ENCODE measurements at regions not wholly inside any gene's neighbourhood (a gene's known extent, or its start where the extent isn't known, plus 50 kb on each side); places are given as distances from the start of the nearest gene placed in this dataset.

DNA sequence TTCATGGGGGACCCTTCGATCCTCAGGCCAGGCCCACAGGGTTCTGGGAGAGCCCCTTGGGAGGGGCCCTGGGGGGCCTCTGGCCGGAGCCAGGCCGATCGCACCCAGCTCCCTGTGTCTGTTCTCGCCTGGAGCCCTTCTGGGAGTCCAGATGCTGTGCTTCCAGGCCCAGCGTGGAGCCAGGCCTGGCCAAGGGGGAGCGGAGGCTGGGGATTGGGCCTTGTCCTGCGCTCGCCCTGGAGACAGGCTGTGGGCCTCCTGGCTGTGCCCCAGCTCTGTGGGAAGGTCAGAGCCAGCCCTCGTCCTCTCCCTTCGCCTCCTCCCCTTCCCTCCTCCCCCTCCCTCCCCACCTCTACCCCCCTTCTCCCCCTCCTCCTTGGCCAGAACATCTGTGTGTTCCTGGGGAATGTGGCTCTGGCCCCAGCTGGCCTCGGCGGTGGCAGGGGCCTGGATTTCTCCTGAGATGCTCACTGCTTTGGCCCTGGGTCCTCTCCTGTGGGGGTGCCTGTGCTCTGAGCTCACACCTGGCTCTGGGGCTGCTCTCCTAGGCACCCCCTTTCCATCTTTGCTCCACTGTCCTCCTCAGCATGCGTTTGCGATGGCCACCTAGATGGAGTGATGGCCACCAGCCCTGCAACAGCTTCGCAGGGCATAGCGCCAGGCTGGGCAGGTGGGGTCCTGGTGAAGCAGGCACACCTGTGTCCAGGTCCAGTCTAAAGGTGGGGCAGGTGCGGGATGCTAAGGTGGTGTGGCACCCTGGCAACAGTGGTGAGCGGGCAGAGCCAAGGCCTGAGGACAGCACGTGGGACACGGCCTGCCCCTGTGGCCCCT is 90.6 kb upstream of the CIBAR2 start (continued):
- TF ChIP-seq MXI1 (conservative IDR thresholded peaks at IDR 0.05; ENCODE audit: poor library complexity, severe bottlenecking) = no peak

DNA sequence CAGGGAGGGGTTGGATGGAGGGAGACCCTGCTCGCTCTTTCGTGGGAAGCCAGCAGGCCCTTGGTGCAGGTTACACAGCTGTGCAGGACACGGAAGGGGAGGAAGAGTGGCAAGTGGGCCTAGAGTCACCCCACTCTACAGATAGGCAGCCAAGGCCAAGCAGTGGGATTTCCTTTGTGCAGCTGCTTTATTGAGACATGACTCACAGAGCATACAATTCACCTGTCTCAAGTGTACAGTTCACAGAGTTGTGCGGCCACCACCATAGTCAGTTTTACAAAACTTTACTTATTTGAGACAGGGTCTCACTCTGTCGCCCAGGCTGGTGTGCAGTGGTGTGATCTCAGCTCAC is 91.2 kb upstream of the CIBAR2 start:
- Histone ChIP-seq H4K20me1 (ENCODE audit: insufficient read depth) (no peaks in the 10 kb centered on the region), H2AFZ (ENCODE audit: low read depth, low read length) (no peak overlapping the region), H3K27me3 (ENCODE audit: insufficient read depth, low read depth, low read length) (no peaks in the 10 kb centered on the region), H3F3A (ENCODE audit: insufficient read depth, low read length, poor library complexity, severe bottlenecking) (no peaks in the 10 kb centered on the region), H3K9me2 (ENCODE audit: insufficient read depth, low read length) (no peaks in the 10 kb centered on the region), H3K4me3 (ENCODE audit: low read length) (no peak overlapping the region), H3K4me2 (ENCODE audit: low read length) (no peak overlapping the region), H3K27ac (ENCODE audit: low read length) (no peak overlapping the region), H3K36me3 (ENCODE audit: insufficient read depth, low read length) (no peaks in the 10 kb centered on the region), H3K79me2 (replicated peaks; ENCODE audit: insufficient read depth, low read length) (no peaks in the 10 kb centered on the region), H3K9ac (ENCODE audit: low read length) (no peak overlapping the region), H3K9me3 (ENCODE audit: low read length) (no peaks in the 10 kb centered on the region)
- TF ChIP-seq, protein P1, sequence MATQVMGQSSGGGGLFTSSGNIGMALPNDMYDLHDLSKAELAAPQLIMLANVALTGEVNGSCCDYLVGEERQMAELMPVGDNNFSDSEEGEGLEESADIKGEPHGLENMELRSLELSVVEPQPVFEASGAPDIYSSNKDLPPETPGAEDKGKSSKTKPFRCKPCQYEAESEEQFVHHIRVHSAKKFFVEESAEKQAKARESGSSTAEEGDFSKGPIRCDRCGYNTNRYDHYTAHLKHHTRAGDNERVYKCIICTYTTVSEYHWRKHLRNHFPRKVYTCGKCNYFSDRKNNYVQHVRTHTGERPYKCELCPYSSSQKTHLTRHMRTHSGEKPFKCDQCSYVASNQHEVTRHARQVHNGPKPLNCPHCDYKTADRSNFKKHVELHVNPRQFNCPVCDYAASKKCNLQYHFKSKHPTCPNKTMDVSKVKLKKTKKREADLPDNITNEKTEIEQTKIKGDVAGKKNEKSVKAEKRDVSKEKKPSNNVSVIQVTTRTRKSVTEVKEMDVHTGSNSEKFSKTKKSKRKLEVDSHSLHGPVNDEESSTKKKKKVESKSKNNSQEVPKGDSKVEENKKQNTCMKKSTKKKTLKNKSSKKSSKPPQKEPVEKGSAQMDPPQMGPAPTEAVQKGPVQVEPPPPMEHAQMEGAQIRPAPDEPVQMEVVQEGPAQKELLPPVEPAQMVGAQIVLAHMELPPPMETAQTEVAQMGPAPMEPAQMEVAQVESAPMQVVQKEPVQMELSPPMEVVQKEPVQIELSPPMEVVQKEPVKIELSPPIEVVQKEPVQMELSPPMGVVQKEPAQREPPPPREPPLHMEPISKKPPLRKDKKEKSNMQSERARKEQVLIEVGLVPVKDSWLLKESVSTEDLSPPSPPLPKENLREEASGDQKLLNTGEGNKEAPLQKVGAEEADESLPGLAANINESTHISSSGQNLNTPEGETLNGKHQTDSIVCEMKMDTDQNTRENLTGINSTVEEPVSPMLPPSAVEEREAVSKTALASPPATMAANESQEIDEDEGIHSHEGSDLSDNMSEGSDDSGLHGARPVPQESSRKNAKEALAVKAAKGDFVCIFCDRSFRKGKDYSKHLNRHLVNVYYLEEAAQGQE (IDR thresholded peaks at IDR 0.05; ENCODE audit: borderline replicate concordance) = no peak
- TF ChIP-seq RAD21 (conservative IDR thresholded peaks at IDR 0.05) = no peak
- no peak for TF ChIP-seq POLR2AphosphoS5 (IDR thresholded peaks at IDR 0.05)
- no peak for TF ChIP-seq EZH2 (IDR thresholded peaks at IDR 0.05; ENCODE audit: borderline replicate concordance, insufficient read depth, low read length, poor library complexity, severe bottlenecking)
- TF ChIP-seq, protein P2, sequence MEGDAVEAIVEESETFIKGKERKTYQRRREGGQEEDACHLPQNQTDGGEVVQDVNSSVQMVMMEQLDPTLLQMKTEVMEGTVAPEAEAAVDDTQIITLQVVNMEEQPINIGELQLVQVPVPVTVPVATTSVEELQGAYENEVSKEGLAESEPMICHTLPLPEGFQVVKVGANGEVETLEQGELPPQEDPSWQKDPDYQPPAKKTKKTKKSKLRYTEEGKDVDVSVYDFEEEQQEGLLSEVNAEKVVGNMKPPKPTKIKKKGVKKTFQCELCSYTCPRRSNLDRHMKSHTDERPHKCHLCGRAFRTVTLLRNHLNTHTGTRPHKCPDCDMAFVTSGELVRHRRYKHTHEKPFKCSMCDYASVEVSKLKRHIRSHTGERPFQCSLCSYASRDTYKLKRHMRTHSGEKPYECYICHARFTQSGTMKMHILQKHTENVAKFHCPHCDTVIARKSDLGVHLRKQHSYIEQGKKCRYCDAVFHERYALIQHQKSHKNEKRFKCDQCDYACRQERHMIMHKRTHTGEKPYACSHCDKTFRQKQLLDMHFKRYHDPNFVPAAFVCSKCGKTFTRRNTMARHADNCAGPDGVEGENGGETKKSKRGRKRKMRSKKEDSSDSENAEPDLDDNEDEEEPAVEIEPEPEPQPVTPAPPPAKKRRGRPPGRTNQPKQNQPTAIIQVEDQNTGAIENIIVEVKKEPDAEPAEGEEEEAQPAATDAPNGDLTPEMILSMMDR (IDR thresholded peaks at IDR 0.05; ENCODE audit: poor library complexity, severe bottlenecking) = no peak
- TF ChIP-seq EP300 (conservative IDR thresholded peaks at IDR 0.05; ENCODE audit: poor library complexity, severe bottlenecking) = no peak
- no peak for TF ChIP-seq SMC3 (conservative IDR thresholded peaks at IDR 0.05; ENCODE audit: poor library complexity)
- TF ChIP-seq TAF1 (IDR thresholded peaks at IDR 0.05; ENCODE audit: low read depth) = no peak
- TF ChIP-seq MXI1 (conservative IDR thresholded peaks at IDR 0.05; ENCODE audit: poor library complexity, severe bottlenecking) = no peak

DNA sequence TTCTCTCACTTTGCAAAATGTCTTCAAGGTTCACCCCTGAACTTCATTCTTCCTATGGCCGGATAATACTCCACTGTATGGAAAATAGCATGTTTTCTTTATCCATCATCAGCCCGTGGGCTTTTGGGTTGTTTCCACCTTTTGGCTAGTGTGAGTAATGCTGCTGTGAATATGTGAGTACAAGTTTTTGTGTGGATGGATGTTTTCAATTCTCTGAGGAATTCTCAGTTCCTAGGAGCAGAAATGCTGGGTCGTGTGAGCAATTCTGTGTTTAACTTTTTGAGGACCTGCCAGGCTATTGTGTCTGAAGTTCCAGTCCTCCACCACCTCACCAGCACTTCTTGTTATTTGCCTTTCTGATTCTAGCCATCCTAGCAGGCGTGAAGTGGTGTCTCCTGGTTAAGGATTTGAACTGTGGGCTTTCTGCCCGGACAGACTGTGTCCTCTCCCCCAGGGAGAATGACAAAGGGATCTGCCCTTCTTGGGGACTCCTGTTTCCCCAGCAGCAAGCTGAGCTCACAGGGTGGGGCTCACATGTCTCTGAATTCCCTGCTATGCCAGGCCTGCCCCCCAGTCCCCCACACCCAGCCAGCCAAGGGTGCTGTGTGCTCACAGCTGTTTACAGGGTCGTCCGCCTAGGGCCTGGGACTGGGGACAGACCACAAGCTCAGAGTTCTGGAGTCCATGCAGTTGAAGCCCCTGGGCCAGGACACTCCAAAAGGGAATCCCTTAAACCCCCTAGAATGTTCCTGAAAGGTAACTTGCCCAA is 92.2 kb upstream of the CIBAR2 start:
- H4K20me1 ChIP-seq (ENCODE audit: insufficient read depth) = no peaks in the 10 kb centered on the region
- H3K9me2 ChIP-seq (ENCODE audit: insufficient read depth, low read length) = no peaks in the 10 kb centered on the region
- H3K27me3 ChIP-seq (ENCODE audit: insufficient read depth, low read depth, low read length) = no peaks in the 10 kb centered on the region
- no peaks in the 10 kb centered on the region for H3K36me3 ChIP-seq (ENCODE audit: insufficient read depth, low read length)
- no peaks in the 10 kb centered on the region for H3F3A ChIP-seq (ENCODE audit: insufficient read depth, low read length, poor library complexity, severe bottlenecking)
- no peak overlapping the region for H3K4me2 ChIP-seq (ENCODE audit: low read length)
- no peak overlapping the region for H3K9ac ChIP-seq (ENCODE audit: low read length)
- H3K27ac ChIP-seq (ENCODE audit: low read length) = no peak overlapping the region
- H2AFZ ChIP-seq (ENCODE audit: low read depth, low read length) = no peak overlapping the region
- no peak for TF ChIP-seq SMC3 (conservative IDR thresholded peaks at IDR 0.05; ENCODE audit: poor library complexity)
- TF ChIP-seq EP300 (conservative IDR thresholded peaks at IDR 0.05; ENCODE audit: poor library complexity, severe bottlenecking) = no peak
- no peak for TF ChIP-seq EZH2 (IDR thresholded peaks at IDR 0.05; ENCODE audit: borderline replicate concordance, insufficient read depth, low read length, poor library complexity, severe bottlenecking)
- TF ChIP-seq, protein P2 (IDR thresholded peaks at IDR 0.05; ENCODE audit: poor library complexity, severe bottlenecking) = no peak
- TF ChIP-seq MXI1 (conservative IDR thresholded peaks at IDR 0.05; ENCODE audit: poor library complexity, severe bottlenecking) = no peak
- no peak for TF ChIP-seq RAD21 (conservative IDR thresholded peaks at IDR 0.05)
- TF ChIP-seq, protein P1 (IDR thresholded peaks at IDR 0.05; ENCODE audit: borderline replicate concordance) = no peak
- TF ChIP-seq TAF1 (IDR thresholded peaks at IDR 0.05; ENCODE audit: low read depth) = no peak
- no peak for TF ChIP-seq POLR2AphosphoS5 (IDR thresholded peaks at IDR 0.05)
- no peaks in the 10 kb centered on the region for H3K9me3 ChIP-seq (ENCODE audit: low read length)
- H3K79me2 ChIP-seq (replicated peaks; ENCODE audit: insufficient read depth, low read length) = no peaks in the 10 kb centered on the region
- no peak overlapping the region for H3K4me3 ChIP-seq (ENCODE audit: low read length)
